SKM-1 (cell line): ENCODE measurements at regions not wholly inside any gene's neighbourhood (a gene's known extent, or its start where the extent isn't known, plus 50 kb on each side); places are given as distances from the start of the nearest gene placed in this dataset.
"Not testable (repeated sequence)": the region's sequence is repeated elsewhere in the genome, so short reads cannot be mapped to it uniquely, and the experiment has no call there.

Experiments used
- DNase-seq: peaks from one replicate; lab custom pipeline; 2025; ENCODE audit not compliant: unreplicated experiment; lab: John Stamatoyannopoulos, UW

- DNase-seq: no peak
Observed at GRCh38 chr16:26708428-26708827, 358.3 kb upstream of the C16orf82 start.

- DNase-seq: no peak
Observed at GRCh38 chr16:26709175-26709574, 357.6 kb upstream of the C16orf82 start.

- no peak for DNase-seq
Observed at GRCh38 chr16:26709754-26710153, 357.0 kb upstream of the C16orf82 start.

GRCh38 chr16:26710450-26710849 is 356.3 kb upstream of the C16orf82 start:
- no peak for DNase-seq

GRCh38 chr16:26712876-26713275 is 353.9 kb upstream of the C16orf82 start:
- DNase-seq: no peak

- no peak for DNase-seq
Observed at GRCh38 chr16:26715969-26716368, 350.8 kb upstream of the C16orf82 start.

GRCh38 chr16:26717826-26718225 is 348.9 kb upstream of the C16orf82 start:
- no peak for DNase-seq

GRCh38 chr16:26721290-26721689 is 345.4 kb upstream of the C16orf82 start:
- no peak for DNase-seq

- DNase-seq: not testable (repeated sequence)
Observed at GRCh38 chr16:26721957-26722356, 344.8 kb upstream of the C16orf82 start.

GRCh38 chr16:26724189-26724588 is 342.5 kb upstream of the C16orf82 start:
- DNase-seq: no peak

- no peak for DNase-seq
Observed at GRCh38 chr16:26727848-26728247, 338.9 kb upstream of the C16orf82 start.

- no peak for DNase-seq
Observed at GRCh38 chr16:26729951-26730541, 336.7 kb upstream of the C16orf82 start.

- no peak for DNase-seq
Observed at GRCh38 chr16:26731729-26732128, 335.0 kb upstream of the C16orf82 start.

- DNase-seq: no peak
Observed at GRCh38 chr16:26733710-26734109, 333.0 kb upstream of the C16orf82 start.

GRCh38 chr16:26735521-26735920 is 331.2 kb upstream of the C16orf82 start:
- DNase-seq: no peak

- no peak for DNase-seq
Observed at GRCh38 chr16:26736084-26736483, 330.6 kb upstream of the C16orf82 start.

- DNase-seq: no peak
Observed at GRCh38 chr16:26740771-26741170, 326.0 kb upstream of the C16orf82 start.

GRCh38 chr16:26742040-26742439 is 324.7 kb upstream of the C16orf82 start:
- DNase-seq: no peak

GRCh38 chr16:26744430-26744829 is 322.3 kb upstream of the C16orf82 start:
- no peak for DNase-seq

- DNase-seq: no peak
Observed at GRCh38 chr16:26747760-26748159, 319.0 kb upstream of the C16orf82 start.

- DNase-seq: no peak
Observed at GRCh38 chr16:26749072-26749471, 317.7 kb upstream of the C16orf82 start.

- DNase-seq: no peak
Observed at GRCh38 chr16:26752166-26752565, 314.6 kb upstream of the C16orf82 start.

- no peak for DNase-seq
Observed at GRCh38 chr16:26756633-26757032, 310.1 kb upstream of the C16orf82 start.
